Colonic mucosa (tissue), 4 donors: ENCODE measurements at regions not wholly inside any gene's neighbourhood (a gene's known extent, or its start where the extent isn't known, plus 50 kb on each side); places are given as distances from the start of the nearest gene placed in this dataset.
"Not testable (repeated sequence)": the region's sequence is repeated elsewhere in the genome, so short reads cannot be mapped to it uniquely, and the experiment has no call there.

ENCODE experiments used
- DNase-seq: peaks from one replicate; pipeline ENCODE4 v3.0.0-alpha.2; 2020
- H3K27ac ChIP-seq: fragments of 200-600 bp; one replicate; pipeline ENCODE4 v1.8.0; 2021
- H3K27me3 ChIP-seq: fragments of 200-600 bp; one replicate; pipeline ENCODE4 v1.8.0; 2021
- H3K36me3 ChIP-seq: fragments of 200-600 bp; one replicate; pipeline ENCODE4 v1.8.0; 2021
- H3K4me1 ChIP-seq: fragments of 200-600 bp; one replicate; pipeline ENCODE4 v1.8.0; 2021; ENCODE audit warnings: mild to moderate bottlenecking
- H3K4me3 ChIP-seq: fragments of 200-600 bp; one replicate; pipeline ENCODE4 v1.8.0; 2021
- H3K9ac ChIP-seq, 2 donors: one replicate each; pipeline ENCODE4 v1.7.0; 2013; ENCODE audit warnings: control low read depth in 2 of 2, low read depth in 2 of 2, low read length in 2 of 2
- H3K9me3 ChIP-seq: fragments of 200-600 bp; one replicate; pipeline ENCODE4 v1.8.0; 2021
- intact Hi-C: fragments of 100-400 bp; cut with DNase I; formaldehyde crosslinking; loops from one replicate; pipeline ENCODE4 v1.14.1; 2022
- TF ChIP-seq, protein P1 (sequence below): fragments of 200-600 bp; IDR thresholded peaks from one replicate; pipeline ENCODE4 v1.8.0; 2022; ENCODE audit warnings: antibody characterized with exemption, mild to moderate bottlenecking
- donor health status: healthy.
- donor health status: DM: no; HTN: no; CAD: no.
- donor health status: DM: no; HTN: no; CAD: no.

- H3K36me3 ChIP-seq, H3K27ac ChIP-seq, DNase-seq, H3K4me1 ChIP-seq, H3K9ac ChIP-seq, intact Hi-C loops, H3K9me3 ChIP-seq, H3K27me3 ChIP-seq, H3K4me3 ChIP-seq: not testable (repeated sequence)
Measured at GRCh38 chr15:75792236-75792635, 51.0 kb upstream of the UBE2Q2 start.

- TF ChIP-seq, protein P1, sequence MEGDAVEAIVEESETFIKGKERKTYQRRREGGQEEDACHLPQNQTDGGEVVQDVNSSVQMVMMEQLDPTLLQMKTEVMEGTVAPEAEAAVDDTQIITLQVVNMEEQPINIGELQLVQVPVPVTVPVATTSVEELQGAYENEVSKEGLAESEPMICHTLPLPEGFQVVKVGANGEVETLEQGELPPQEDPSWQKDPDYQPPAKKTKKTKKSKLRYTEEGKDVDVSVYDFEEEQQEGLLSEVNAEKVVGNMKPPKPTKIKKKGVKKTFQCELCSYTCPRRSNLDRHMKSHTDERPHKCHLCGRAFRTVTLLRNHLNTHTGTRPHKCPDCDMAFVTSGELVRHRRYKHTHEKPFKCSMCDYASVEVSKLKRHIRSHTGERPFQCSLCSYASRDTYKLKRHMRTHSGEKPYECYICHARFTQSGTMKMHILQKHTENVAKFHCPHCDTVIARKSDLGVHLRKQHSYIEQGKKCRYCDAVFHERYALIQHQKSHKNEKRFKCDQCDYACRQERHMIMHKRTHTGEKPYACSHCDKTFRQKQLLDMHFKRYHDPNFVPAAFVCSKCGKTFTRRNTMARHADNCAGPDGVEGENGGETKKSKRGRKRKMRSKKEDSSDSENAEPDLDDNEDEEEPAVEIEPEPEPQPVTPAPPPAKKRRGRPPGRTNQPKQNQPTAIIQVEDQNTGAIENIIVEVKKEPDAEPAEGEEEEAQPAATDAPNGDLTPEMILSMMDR: no peak
- intact Hi-C loops: no loop called here
- H3K27me3 ChIP-seq: no peaks in the 10 kb centered on the region
- no peaks in the 10 kb centered on the region for H3K4me1 ChIP-seq
- no peaks in the 10 kb centered on the region for H3K9me3 ChIP-seq
- H3K9ac ChIP-seq: no peak overlapping the region
- no peak overlapping the region for H3K4me3 ChIP-seq
- DNase-seq: no peak
- no peaks in the 10 kb centered on the region for H3K36me3 ChIP-seq
- H3K27ac ChIP-seq: no peak overlapping the region
Measured at GRCh38 chr15:75791337-75791713, 51.9 kb upstream of the UBE2Q2 start.

- TF ChIP-seq, protein P1: no peak
Measured at GRCh38 chr15:75790631-75791336, 52.5 kb upstream of the UBE2Q2 start.

DNA sequence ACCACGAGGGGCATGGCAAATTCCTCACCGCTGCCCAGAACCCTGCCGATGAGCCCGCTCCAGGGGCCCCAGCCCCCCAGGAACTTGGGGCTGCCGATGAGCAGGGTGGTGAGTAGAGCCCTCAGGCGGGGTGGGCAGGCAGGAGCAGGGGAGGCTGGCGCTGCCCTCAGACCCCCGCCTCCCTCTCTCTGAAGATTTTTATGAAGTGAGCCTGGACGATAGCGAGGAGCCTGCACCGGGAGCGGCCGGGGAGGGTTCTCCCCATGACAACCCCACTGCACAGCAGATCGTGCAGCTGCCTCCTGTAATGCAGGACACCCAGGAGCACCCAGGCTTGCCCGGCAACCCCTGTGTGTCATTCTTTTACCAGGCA is 56.7 kb upstream of the UBE2Q2 start:
- Histone ChIP-seq H3K27ac (no peak overlapping the region), H3K9me3 (no peaks in the 10 kb centered on the region), H3K9ac (no peak overlapping the region), H3K27me3 (no peaks in the 10 kb centered on the region), H3K4me3 (no peak overlapping the region), H3K36me3 (no peaks in the 10 kb centered on the region), H3K4me1 (no peaks in the 10 kb centered on the region)
- TF ChIP-seq, protein P1: no peak
- no peak for DNase-seq
- intact Hi-C loops: no loop called here

More at GRCh38 chr15:75790631-75791336, 52.5 kb upstream of the UBE2Q2 start:
- H3K4me1 ChIP-seq: no peaks in the 10 kb centered on the region
- H3K36me3 ChIP-seq: no peaks in the 10 kb centered on the region
- H3K4me3 ChIP-seq: no peak overlapping the region
- DNase-seq: no peak
- no peak overlapping the region for H3K9ac ChIP-seq
- no peak overlapping the region for H3K27ac ChIP-seq
- no peaks in the 10 kb centered on the region for H3K27me3 ChIP-seq
- no peaks in the 10 kb centered on the region for H3K9me3 ChIP-seq
- intact Hi-C loops: no loop called here

- TF ChIP-seq, protein P1: no peak
- Histone ChIP-seq H3K9me3 (no peaks in the 10 kb centered on the region), H3K27ac (no peak overlapping the region), H3K9ac (no peak overlapping the region), H3K36me3 (no peaks in the 10 kb centered on the region), H3K4me1 (no peaks in the 10 kb centered on the region), H3K4me3 (no peak overlapping the region), H3K27me3 (no peaks in the 10 kb centered on the region)
- intact Hi-C loops: no loop called here
- DNase-seq: peak; percentile 9
Measured at GRCh38 chr15:75785771-75786574, 57.3 kb upstream of the UBE2Q2 start.

GRCh38 chr15:75784511-75785480 is 58.5 kb upstream of the UBE2Q2 start:
- DNase-seq, H3K4me3 ChIP-seq, H3K4me1 ChIP-seq, H3K27me3 ChIP-seq, H3K36me3 ChIP-seq, intact Hi-C loops, H3K27ac ChIP-seq, H3K9ac ChIP-seq, H3K9me3 ChIP-seq: not testable (repeated sequence)

DNA sequence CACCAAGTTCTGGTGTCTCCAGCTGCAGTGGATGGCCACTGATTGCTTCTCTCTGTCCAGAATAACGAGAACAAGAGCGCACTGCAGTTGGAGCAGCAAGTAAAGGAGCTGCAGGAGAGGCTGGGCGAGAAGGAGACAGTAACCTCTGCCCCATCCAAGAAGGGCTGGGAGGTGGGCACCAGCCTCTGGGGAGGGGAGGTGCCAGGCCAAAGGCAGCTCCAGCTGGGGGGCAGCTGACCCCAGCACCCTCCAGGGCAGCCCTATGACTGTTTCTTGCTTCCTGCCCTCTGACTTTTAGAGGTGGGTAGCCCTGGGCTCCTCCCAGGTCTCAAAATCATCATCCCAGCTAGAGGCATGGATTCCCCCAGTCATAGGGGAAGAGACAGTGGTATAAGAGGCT is 59.7 kb upstream of the UBE2Q2 start:
- H3K4me1 ChIP-seq, intact Hi-C loops, H3K9me3 ChIP-seq, H3K4me3 ChIP-seq, DNase-seq, H3K27me3 ChIP-seq, H3K36me3 ChIP-seq, H3K27ac ChIP-seq, H3K9ac ChIP-seq: not testable (repeated sequence)
